ENCODE measurements at regions not wholly inside any gene's neighbourhood (a gene's known extent, or its start where the extent isn't known, plus 50 kb on each side); places are given as distances from the start of the nearest gene placed in this dataset.
"Not testable (repeated sequence)": the region's sequence is repeated elsewhere in the genome, so short reads cannot be mapped to it uniquely, and the experiment has no call there.

DNA sequence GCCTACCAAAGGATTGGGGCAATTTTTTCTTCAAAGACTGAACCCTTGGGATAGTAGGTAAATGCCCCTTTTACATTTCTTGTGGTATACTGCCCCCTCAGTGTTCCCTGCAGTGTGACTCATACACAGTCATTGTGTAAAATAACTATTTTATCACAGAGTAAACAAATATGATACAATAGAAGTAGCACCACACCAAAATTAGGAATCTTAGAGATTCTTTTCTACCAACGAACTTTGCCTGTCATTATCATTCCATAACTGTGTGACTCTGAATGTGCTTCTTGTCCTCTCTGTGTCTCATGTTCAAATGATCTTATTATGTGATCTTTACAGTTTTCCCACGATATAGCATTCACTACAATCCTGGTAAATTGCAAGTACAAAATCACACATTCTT, 517.0 kb downstream of the ZIC3 start:
- TF ChIP-seq, protein P1, sequence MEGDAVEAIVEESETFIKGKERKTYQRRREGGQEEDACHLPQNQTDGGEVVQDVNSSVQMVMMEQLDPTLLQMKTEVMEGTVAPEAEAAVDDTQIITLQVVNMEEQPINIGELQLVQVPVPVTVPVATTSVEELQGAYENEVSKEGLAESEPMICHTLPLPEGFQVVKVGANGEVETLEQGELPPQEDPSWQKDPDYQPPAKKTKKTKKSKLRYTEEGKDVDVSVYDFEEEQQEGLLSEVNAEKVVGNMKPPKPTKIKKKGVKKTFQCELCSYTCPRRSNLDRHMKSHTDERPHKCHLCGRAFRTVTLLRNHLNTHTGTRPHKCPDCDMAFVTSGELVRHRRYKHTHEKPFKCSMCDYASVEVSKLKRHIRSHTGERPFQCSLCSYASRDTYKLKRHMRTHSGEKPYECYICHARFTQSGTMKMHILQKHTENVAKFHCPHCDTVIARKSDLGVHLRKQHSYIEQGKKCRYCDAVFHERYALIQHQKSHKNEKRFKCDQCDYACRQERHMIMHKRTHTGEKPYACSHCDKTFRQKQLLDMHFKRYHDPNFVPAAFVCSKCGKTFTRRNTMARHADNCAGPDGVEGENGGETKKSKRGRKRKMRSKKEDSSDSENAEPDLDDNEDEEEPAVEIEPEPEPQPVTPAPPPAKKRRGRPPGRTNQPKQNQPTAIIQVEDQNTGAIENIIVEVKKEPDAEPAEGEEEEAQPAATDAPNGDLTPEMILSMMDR (IDR thresholded peaks at IDR 0.05): no peak
- H3K36me3 ChIP-seq: no peaks in the 10 kb centered on the region
- intact Hi-C loops (cut with DNase I): no loop called here
- H3K4me1 ChIP-seq: no peaks in the 10 kb centered on the region
- DNase-seq (no peak), ATAC-seq (no peak)
- H3K27me3 ChIP-seq: no peaks in the 10 kb centered on the region
- H3K9me3 ChIP-seq: no peaks in the 10 kb centered on the region
- no peak overlapping the region for H3K27ac ChIP-seq
- no peak overlapping the region for H3K4me3 ChIP-seq

DNA sequence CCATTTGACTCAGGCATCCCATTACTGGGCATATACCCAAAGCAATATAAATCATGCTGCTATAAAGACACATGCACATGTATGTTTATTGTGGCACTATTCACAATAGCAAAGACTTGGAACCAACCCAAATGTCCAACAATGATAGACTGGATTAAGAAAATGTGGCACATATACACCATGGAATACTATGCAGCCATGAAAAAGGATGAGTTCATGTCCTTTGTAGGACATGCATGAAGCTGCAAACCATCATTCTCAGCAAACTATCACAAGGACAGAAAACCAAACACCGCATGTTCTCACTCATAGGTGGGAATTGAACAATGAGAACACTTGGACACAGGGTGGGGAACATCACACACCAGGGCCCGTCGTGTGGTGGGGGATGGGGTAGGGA, 545.0 kb downstream of the ZIC3 start:
- H3K36me3 ChIP-seq; DNase-seq; H3K4me3 ChIP-seq; H3K4me1 ChIP-seq; H3K9me3 ChIP-seq; H3K27ac ChIP-seq; H3K27me3 ChIP-seq; intact Hi-C loops (cut with DNase I); ATAC-seq: not testable (repeated sequence)

DNA sequence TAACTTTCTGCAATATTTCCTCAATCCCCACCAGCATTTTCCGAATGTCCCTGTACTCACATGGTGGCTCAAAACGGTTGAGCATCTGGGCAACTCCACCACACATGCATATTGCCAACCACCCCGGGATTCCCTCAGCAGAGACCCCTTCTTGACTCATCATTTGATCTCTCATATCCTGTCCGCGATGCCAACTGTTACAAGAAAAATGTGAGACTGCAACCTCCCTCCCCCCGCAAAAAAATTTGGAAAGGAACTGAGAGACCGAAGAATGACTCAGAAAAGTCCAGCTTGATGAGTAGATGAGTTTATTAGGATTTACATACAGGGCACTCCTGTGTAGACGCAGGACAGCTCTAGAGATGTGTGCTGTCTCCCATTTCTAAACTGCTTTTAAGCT, 561.4 kb downstream of the ZIC3 start:
- intact Hi-C loops (cut with DNase I): no loop called here

DNA sequence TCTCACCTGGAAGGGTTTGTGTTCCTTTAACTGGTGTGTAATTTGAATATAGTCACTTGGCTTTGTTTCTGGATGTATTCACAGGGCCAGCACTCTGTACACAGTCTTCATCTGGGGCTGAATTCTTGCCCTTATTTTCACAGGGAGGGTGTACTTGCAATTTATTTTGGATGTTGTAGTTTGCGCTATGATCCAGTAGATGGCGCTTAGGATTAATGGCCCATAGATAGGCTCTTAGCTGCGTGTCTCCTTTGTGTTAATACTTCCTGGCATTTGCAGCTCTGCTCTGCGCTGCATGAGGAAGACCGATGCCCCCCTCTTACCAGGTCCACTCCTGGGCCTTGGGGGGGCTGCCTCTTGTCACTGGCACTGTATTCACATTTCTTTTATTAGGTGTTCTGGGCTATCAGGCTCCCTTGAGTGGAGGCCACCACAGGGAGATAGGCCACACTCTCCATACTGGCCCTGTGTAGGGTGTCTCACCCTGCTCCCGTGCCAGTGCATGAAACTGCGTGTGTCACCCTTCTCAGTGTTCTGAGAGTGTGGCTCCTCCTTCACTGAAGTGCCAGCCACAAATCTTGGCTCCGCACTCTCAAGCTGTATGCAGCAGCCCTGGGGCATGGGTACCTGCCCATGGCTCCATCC, 562.2 kb downstream of the ZIC3 start:
- no peaks in the 10 kb centered on the region for H3K9me3 ChIP-seq
- TF ChIP-seq, protein P1 (IDR thresholded peaks at IDR 0.05): peak in 1 of 2 donors; percentile 73
- peaks cover 0 to 4% of the 10 kb centered on the region in 2 donors for H3K27me3 ChIP-seq
- DNase-seq: peak in 2 of 4 donors; percentile 23 to 25
- no peaks in the 10 kb centered on the region for H3K36me3 ChIP-seq
- ATAC-seq: peak; percentile 88
- intact Hi-C loops (cut with DNase I): no loop called here
- no peaks in the 10 kb centered on the region for H3K4me1 ChIP-seq
- no peak overlapping the region for H3K27ac ChIP-seq
- H3K4me3 ChIP-seq: no peak overlapping the region

More for the DNA sequence above, 561.4 kb downstream of the ZIC3 start:
- TF ChIP-seq, protein P1 (IDR thresholded peaks at IDR 0.05): no peak
- Histone ChIP-seq H3K36me3 (no peaks in the 10 kb centered on the region), H3K4me1 (no peaks in the 10 kb centered on the region), H3K9me3 (no peaks in the 10 kb centered on the region), H3K4me3 (no peak overlapping the region), H3K27me3 (peaks cover 0 to 4% of the 10 kb centered on the region in 2 donors), H3K27ac (no peak overlapping the region)
- no peak for ATAC-seq
- DNase-seq: no peak

DNA sequence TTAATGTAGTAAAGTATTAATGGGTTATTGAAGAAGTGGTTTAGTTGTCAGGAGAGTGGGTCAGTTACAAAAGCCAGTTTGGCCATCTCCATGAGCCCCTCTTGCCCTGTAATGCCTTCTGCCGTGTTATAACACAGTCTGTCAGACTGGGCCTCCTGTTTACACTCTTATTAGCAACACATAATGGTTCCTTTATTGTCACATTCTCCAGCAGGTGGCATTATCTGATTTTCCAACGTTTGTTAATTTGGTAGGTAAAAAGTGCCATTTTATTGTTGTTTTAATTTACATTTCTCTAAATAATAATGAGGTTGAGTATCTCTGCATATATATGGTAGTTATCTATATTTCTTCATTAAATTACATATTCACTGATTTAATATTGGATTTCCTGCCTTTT, 560.8 kb downstream of the FGF13 start:
- DNase-seq (no peak), ATAC-seq (no peak)
- H3K4me1 ChIP-seq: no peaks in the 10 kb centered on the region
- TF ChIP-seq, protein P1 (IDR thresholded peaks at IDR 0.05): no peak
- no peaks in the 10 kb centered on the region for H3K27me3 ChIP-seq
- no peaks in the 10 kb centered on the region for H3K9me3 ChIP-seq
- intact Hi-C loops (cut with DNase I): no loop called here
- no peak overlapping the region for H3K4me3 ChIP-seq
- no peak overlapping the region for H3K27ac ChIP-seq
- no peaks in the 10 kb centered on the region for H3K36me3 ChIP-seq

DNA sequence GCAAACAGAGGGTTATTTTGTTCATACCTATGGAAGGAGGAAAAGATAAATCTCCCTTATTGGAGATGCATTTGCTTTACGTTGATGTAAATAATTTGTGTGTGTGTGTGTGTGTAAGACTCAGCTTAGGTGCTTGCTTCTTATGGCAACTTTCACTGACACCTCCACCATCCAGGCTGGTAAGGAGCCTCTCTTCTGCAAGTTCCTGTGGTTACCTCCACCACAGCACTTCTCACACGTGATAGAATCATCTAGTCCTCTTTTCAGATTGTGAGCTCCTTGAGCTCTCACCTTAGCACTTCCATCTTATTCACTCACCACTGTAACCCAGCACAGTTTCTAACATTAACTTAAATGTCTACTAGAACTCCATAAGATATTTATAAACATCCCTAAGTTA, 553.7 kb downstream of the FGF13 start:
- ATAC-seq: no peak

More for the DNA sequence above, 553.7 kb downstream of the FGF13 start:
- H3K36me3 ChIP-seq: no peaks in the 10 kb centered on the region
- H3K9me3 ChIP-seq: no peaks in the 10 kb centered on the region
- no peak overlapping the region for H3K27ac ChIP-seq
- H3K27me3 ChIP-seq: no peaks in the 10 kb centered on the region
- intact Hi-C loops (cut with DNase I): no loop called here
- DNase-seq: no peak
- TF ChIP-seq, protein P1 (IDR thresholded peaks at IDR 0.05): no peak
- H3K4me3 ChIP-seq: no peak overlapping the region
- H3K4me1 ChIP-seq: no peaks in the 10 kb centered on the region

All from left lung (tissue), 4 donors.